GM19238 (cell line): ENCODE measurements at regions not wholly inside any gene's neighbourhood (a gene's known extent, or its start where the extent isn't known, plus 50 kb on each side); places are given as distances from the start of the nearest gene placed in this dataset.

Experiments used
- DNase-seq: peaks from one replicate; pipeline ENCODE4 v3.0.0; 2011; ENCODE audit warnings: low spot score; ENCODE audit not compliant: insufficient read length

- no peak for DNase-seq
Measured at GRCh38 chr20:17794400-17794799, 94.6 kb downstream of the BANF2 start.

- no peak for DNase-seq
Measured at GRCh38 chr20:17793986-17794385, 94.2 kb downstream of the BANF2 start.

- no peak for DNase-seq
Measured at GRCh38 chr20:17790296-17790695, 90.5 kb downstream of the BANF2 start.

- no peak for DNase-seq
Measured at GRCh38 chr20:17787816-17788215, 88.0 kb downstream of the BANF2 start.

GRCh38 chr20:17786221-17786718 is 86.5 kb downstream of the BANF2 start:
- no peak for DNase-seq
